ENCODE measurements at regions not wholly inside any gene's neighbourhood (a gene's known extent, or its start where the extent isn't known, plus 50 kb on each side); places are given as distances from the start of the nearest gene placed in this dataset.

DNA sequence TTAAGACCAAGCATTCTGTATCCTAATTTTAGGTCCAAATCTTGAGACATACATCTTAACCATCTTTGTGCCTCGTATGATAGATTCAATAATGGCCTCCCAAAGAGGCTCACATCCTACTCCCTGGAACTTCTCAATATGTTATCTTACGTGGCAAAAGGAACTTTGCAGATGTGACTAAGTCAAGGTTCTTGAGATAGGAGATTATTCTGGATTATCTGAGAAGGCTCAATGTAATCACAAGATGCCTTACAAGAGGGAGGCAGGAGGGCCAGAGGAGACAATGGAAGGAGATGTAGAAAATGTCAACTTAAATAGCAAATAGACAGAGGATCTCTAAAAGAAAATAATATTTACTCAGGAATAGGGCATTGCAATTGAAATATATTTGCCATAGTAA lies 548.9 kb downstream of the MATN1 start:
- H3K27ac ChIP-seq, result no peak overlapping the region
- no peaks in the 10 kb centered on the region for H3K4me1 ChIP-seq (ENCODE audit: control insufficient read depth in 1 of 2, insufficient read depth in 1 of 2, low read depth in 1 of 2, low read length in 1 of 2)
- H3K4me3 ChIP-seq (ENCODE audit: low read depth in 1 of 2, low read length in 1 of 2), result no peak overlapping the region
- no peaks in the 10 kb centered on the region for H3K9me3 ChIP-seq
- H3K36me3 ChIP-seq, result no peaks in the 10 kb centered on the region
- no peak for TF ChIP-seq CTCF (IDR thresholded peaks at IDR 0.05)
- peaks cover 54% of the 10 kb centered on the region for H3K27me3 ChIP-seq

GRCh38 chr1:30173560-30173959 lies 549.8 kb downstream of the MATN1 start:
- no peak for TF ChIP-seq CTCF (IDR thresholded peaks at IDR 0.05)
- Histone ChIP-seq H3K36me3 (no peaks in the 10 kb centered on the region), H3K4me1 (ENCODE audit: control insufficient read depth in 1 of 2, insufficient read depth in 1 of 2, low read depth in 1 of 2, low read length in 1 of 2) (no peaks in the 10 kb centered on the region), H3K4me3 (ENCODE audit: low read depth in 1 of 2, low read length in 1 of 2) (no peak overlapping the region), H3K27ac (no peak overlapping the region), H3K27me3 (peaks cover 61% of the 10 kb centered on the region), H3K9me3 (no peaks in the 10 kb centered on the region)

GRCh38 chr1:30172757-30173156 lies 550.6 kb downstream of the MATN1 start:
- H3K36me3 ChIP-seq, result no peaks in the 10 kb centered on the region
- H3K27ac ChIP-seq, result no peak overlapping the region
- no peaks in the 10 kb centered on the region for H3K9me3 ChIP-seq
- no peaks in the 10 kb centered on the region for H3K4me1 ChIP-seq (ENCODE audit: control insufficient read depth in 1 of 2, insufficient read depth in 1 of 2, low read depth in 1 of 2, low read length in 1 of 2)
- no peak overlapping the region for H3K4me3 ChIP-seq (ENCODE audit: low read depth in 1 of 2, low read length in 1 of 2)
- peaks cover 57% of the 10 kb centered on the region for H3K27me3 ChIP-seq
- no peak for TF ChIP-seq CTCF (IDR thresholded peaks at IDR 0.05)

DNA sequence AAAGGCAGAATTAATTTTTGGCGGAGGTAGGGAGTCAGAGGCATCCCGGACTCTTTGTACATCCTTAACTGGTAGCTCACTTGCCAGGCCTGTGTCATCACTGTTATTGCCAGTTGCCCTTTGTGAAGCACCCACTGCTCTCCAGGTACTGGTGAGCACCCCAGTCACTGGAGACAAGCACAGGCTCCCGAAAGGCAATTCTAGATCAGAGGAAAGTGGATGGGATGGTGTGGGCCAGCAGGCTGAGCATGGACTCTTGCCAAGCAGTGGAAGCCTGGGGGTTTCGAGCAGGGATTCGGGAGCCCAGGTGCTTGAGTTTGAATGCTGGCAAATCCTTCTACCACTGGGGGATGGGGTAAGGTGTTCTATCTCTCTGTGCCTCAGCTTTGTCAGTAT lies 551.1 kb downstream of the MATN1 start:
- no peak for TF ChIP-seq CTCF (IDR thresholded peaks at IDR 0.05)
- Histone ChIP-seq H3K9me3 (no peaks in the 10 kb centered on the region), H3K27me3 (peaks cover 57% of the 10 kb centered on the region)

GRCh38 chr1:30171537-30172298 lies 551.7 kb downstream of the MATN1 start:
- H3K4me3 ChIP-seq (ENCODE audit: low read depth in 1 of 2, low read length in 1 of 2), result no peak overlapping the region
- H3K9me3 ChIP-seq, result no peaks in the 10 kb centered on the region
- H3K27me3 ChIP-seq, result peaks cover 57% of the 10 kb centered on the region
- TF ChIP-seq CTCF (IDR thresholded peaks at IDR 0.05), result no peak
- H3K4me1 ChIP-seq (ENCODE audit: control insufficient read depth in 1 of 2, insufficient read depth in 1 of 2, low read depth in 1 of 2, low read length in 1 of 2), result no peaks in the 10 kb centered on the region
- no peaks in the 10 kb centered on the region for H3K36me3 ChIP-seq
- no peak overlapping the region for H3K27ac ChIP-seq

More for the DNA sequence above, 551.1 kb downstream of the MATN1 start:
- no peaks in the 10 kb centered on the region for H3K36me3 ChIP-seq
- H3K27ac ChIP-seq, result no peak overlapping the region
- H3K4me1 ChIP-seq (ENCODE audit: control insufficient read depth in 1 of 2, insufficient read depth in 1 of 2, low read depth in 1 of 2, low read length in 1 of 2), result no peaks in the 10 kb centered on the region
- H3K4me3 ChIP-seq (ENCODE audit: low read depth in 1 of 2, low read length in 1 of 2), result no peak overlapping the region
